HG03175 (cell line): ENCODE measurements at regions not wholly inside any gene's neighbourhood (a gene's known extent, or its start where the extent isn't known, plus 50 kb on each side); places are given as distances from the start of the nearest gene placed in this dataset.
"Not testable (repeated sequence)": the region's sequence is repeated elsewhere in the genome, so short reads cannot be mapped to it uniquely, and the experiment has no call there.

Experiments used
- ATAC-seq: cut with Tn5 transposase; IDR thresholded peaks from one replicate; pipeline ENCODE4 v1.9.1; 2021; ENCODE audit warnings: mild to moderate bottlenecking, moderate library complexity; ENCODE audit not compliant: unreplicated experiment

- ATAC-seq = no peak
Measured at GRCh38 chr5:143638654-143639053, 173.3 kb upstream of the HMHB1 start.

- no peak for ATAC-seq
Measured at GRCh38 chr5:143636931-143637528, 174.9 kb upstream of the HMHB1 start.

- ATAC-seq = no peak
Measured at GRCh38 chr5:143635888-143636287, 176.1 kb upstream of the HMHB1 start.

- no peak for ATAC-seq
Measured at GRCh38 chr5:143635146-143635752, 176.7 kb upstream of the HMHB1 start.

GRCh38 chr5:143634689-143635088 is 177.3 kb upstream of the HMHB1 start:
- no peak for ATAC-seq

GRCh38 chr5:143629871-143630659 is 181.9 kb upstream of the HMHB1 start:
- no peak for ATAC-seq

- not testable (repeated sequence) for ATAC-seq
Measured at GRCh38 chr5:143625048-143625447, 186.9 kb upstream of the HMHB1 start.

- no peak for ATAC-seq
Measured at GRCh38 chr5:143624465-143624864, 187.5 kb upstream of the HMHB1 start.

GRCh38 chr5:143619040-143619439 is 192.9 kb upstream of the HMHB1 start:
- ATAC-seq = no peak

GRCh38 chr5:143618141-143618540 is 193.8 kb upstream of the HMHB1 start:
- ATAC-seq = no peak

- no peak for ATAC-seq
Measured at GRCh38 chr5:143614831-143615230, 197.1 kb upstream of the HMHB1 start.

GRCh38 chr5:143613329-143613728 is 198.6 kb upstream of the HMHB1 start:
- ATAC-seq = no peak

- ATAC-seq = no peak
Measured at GRCh38 chr5:143610946-143611345, 201.0 kb upstream of the HMHB1 start.

- peak; percentile 96 for ATAC-seq
Measured at GRCh38 chr5:143606043-143606752, 202.7 kb upstream of the NR3C1 start.

- ATAC-seq = peak; percentile 62
Measured at GRCh38 chr5:143605403-143606005, 202.0 kb upstream of the NR3C1 start.

GRCh38 chr5:143601917-143602333 is 198.4 kb upstream of the NR3C1 start:
- ATAC-seq = no peak

GRCh38 chr5:143601357-143601756 is 197.9 kb upstream of the NR3C1 start:
- ATAC-seq = no peak

GRCh38 chr5:143600396-143601075 is 197.1 kb upstream of the NR3C1 start:
- no peak for ATAC-seq

- ATAC-seq = no peak
Measured at GRCh38 chr5:143599474-143599873, 196.0 kb upstream of the NR3C1 start.

- ATAC-seq = no peak
Measured at GRCh38 chr5:143596824-143597223, 193.3 kb upstream of the NR3C1 start.
